ENCODE measurements at regions not wholly inside any gene's neighbourhood (a gene's known extent, or its start where the extent isn't known, plus 50 kb on each side); places are given as distances from the start of the nearest gene placed in this dataset.

- H2BK12ac ChIP-seq (ENCODE audit: low read depth, low read length): no peak overlapping the region
- H4K91ac ChIP-seq (replicated peaks; ENCODE audit: insufficient read length, low read length): no peak overlapping the region
- H3K36me3 ChIP-seq (ENCODE audit: control insufficient read depth in 2 of 4, insufficient read depth in 4 of 4, low read length in 3 of 4): no peaks in the 10 kb centered on the region
- no peak overlapping the region for H3K27ac ChIP-seq (ENCODE audit: low read depth, low read length)
- no peak overlapping the region for H3K14ac ChIP-seq (ENCODE audit: insufficient read length)
- ChIA-PET CTCF (ENCODE audit: partially characterized antibody) (interaction anchor here (2.0 kb wide), 1 partner anchor 11 kb away, joined by 7 read pairs; no protein-coding TSS in a partner anchor), POLR2A (ENCODE audit: partially characterized antibody) (interaction anchor here (1.2 kb wide), 1 partner anchor 18 kb away, joined by 3 read pairs; no protein-coding TSS in a partner anchor)
- H3K23me2 ChIP-seq (ENCODE audit: low read depth, low read length): no peaks in the 10 kb centered on the region
- H2AFZ ChIP-seq (ENCODE audit: low read length): no peak overlapping the region
- H3K9me3 ChIP-seq (ENCODE audit: insufficient read depth in 2 of 2, low read depth in 1 of 2, low read length in 1 of 2): no peaks in the 10 kb centered on the region
- H3K4me3 ChIP-seq (ENCODE audit: extremely low read depth in 1 of 4, insufficient read depth in 2 of 4, low read depth in 3 of 4, low read length in 4 of 4): no peak overlapping the region
- WGBS, 2 experiments (ENCODE audit: extremely low coverage in 1 of 2, insufficient coverage in 1 of 2, insufficient read length in 1 of 2, insufficient replicate concordance in 2 of 2, low coverage in 1 of 2, low lambda C conversion rate in 2 of 2, missing lambda C conversion rate in 1 of 2): 78% methylated on average over 3 of the region's 3 CpGs; no CpG with 5 or more reads in 1 of the 2 experiments
- no peak overlapping the region for H2BK15ac ChIP-seq (ENCODE audit: low read length)
- H3K79me1 ChIP-seq (ENCODE audit: low read depth, low read length): no peaks in the 10 kb centered on the region
- H2BK120ac ChIP-seq (replicated peaks; ENCODE audit: low read depth, low read length): no peak overlapping the region
- no peak overlapping the region for H4K5ac ChIP-seq (ENCODE audit: insufficient read length, low read depth, low read length)
- H3K4me2 ChIP-seq (ENCODE audit: insufficient read depth in 1 of 2, low read depth in 2 of 2, low read length in 2 of 2): no peak overlapping the region
- H2AK5ac ChIP-seq (ENCODE audit: low read depth, low read length): no peak overlapping the region
- no peak overlapping the region for H2BK5ac ChIP-seq (ENCODE audit: low read depth, low read length)
- no peak overlapping the region for H3K4ac ChIP-seq (replicated peaks; ENCODE audit: insufficient read length, low read depth, low read length)
- no peaks in the 10 kb centered on the region; a peak in 1 of 7 replicates for H3K27me3 ChIP-seq (replicated peaks in 1 of 4; ENCODE audit: control insufficient read depth in 3 of 4, extremely low read depth in 1 of 4, insufficient read depth in 3 of 4, low read length in 3 of 4)
- DNase-seq (ENCODE audit: low read depth in 1 of 2, low spot score in 2 of 2) (no peak), FAIRE-seq (no peak)
- H3K4me1 ChIP-seq (replicated peaks in 1 of 4; ENCODE audit: control insufficient read depth in 3 of 4, insufficient read depth in 4 of 4, low read length in 3 of 4): no peaks in the 10 kb centered on the region
- TF ChIP-seq RNF2 (IDR thresholded peaks at IDR 0.05; ENCODE audit: borderline replicate concordance, low read depth, low read length, missing control alignments, poor library complexity, severe bottlenecking): no peak
- TF ChIP-seq E2F6 (IDR thresholded peaks at IDR 0.05): no peak
- no peak for TF ChIP-seq GTF2F1 (IDR thresholded peaks at IDR 0.05; ENCODE audit: borderline replicate concordance, low read depth, low read length)
- no peak for TF ChIP-seq EZH2 (IDR thresholded peaks at IDR 0.05; ENCODE audit: low read depth, low read length, severe bottlenecking)
- no peak overlapping the region for H2BK20ac ChIP-seq (ENCODE audit: low read length)
- H3K9ac ChIP-seq (replicated peaks in 1 of 4; ENCODE audit: extremely low read depth in 1 of 4, low read depth in 3 of 4, low read length in 3 of 4): no peak overlapping the region
- H4K8ac ChIP-seq (ENCODE audit: extremely low read depth, insufficient read depth, low read length): no peak overlapping the region
- no peak overlapping the region for H3K56ac ChIP-seq (replicated peaks; ENCODE audit: insufficient read length, low read depth, low read length)
- no peak overlapping the region for H3K18ac ChIP-seq (ENCODE audit: extremely low read depth, low read length)
- H3K23ac ChIP-seq (ENCODE audit: insufficient read length): no peak overlapping the region
- no peaks in the 10 kb centered on the region for H4K20me1 ChIP-seq (replicated peaks in 1 of 2; ENCODE audit: control insufficient read depth in 1 of 2, insufficient read depth in 2 of 2, low read length in 2 of 2)
- H3K79me2 ChIP-seq (ENCODE audit: control insufficient read depth in 1 of 2, insufficient read depth in 2 of 2, low read length in 2 of 2): no peaks in the 10 kb centered on the region
These were observed 83.8 kb upstream of the HOXC13 start for GRCh38 chr12:53854701-53855316.

All from H1 (cell line).